H9 (cell line): ENCODE measurements at regions not wholly inside any gene's neighbourhood (a gene's known extent, or its start where the extent isn't known, plus 50 kb on each side); places are given as distances from the start of the nearest gene placed in this dataset.

Source experiments
- DNase-seq: peaks from one replicate; pipeline ENCODE4 v3.0.0-alpha.2; 2017
- H2AFZ ChIP-seq: one replicate; pipeline ENCODE4 v1.6.1; 2013; ENCODE audit warnings: mild to moderate bottlenecking, low read length, control low read depth, moderate library complexity
- H2AK5ac ChIP-seq: 2 replicates; pipeline ENCODE4 v1.6.1; 2013; ENCODE audit warnings: low read length, control low read depth, mixed read lengths; ENCODE audit not compliant: insufficient read length
- H2BK120ac ChIP-seq: one replicate; pipeline ENCODE4 v1.6.1; 2013; ENCODE audit warnings: low read depth, mild to moderate bottlenecking, low read length, control low read depth, inconsistent platforms; ENCODE audit not compliant: poor library complexity, severe bottlenecking
- H2BK12ac ChIP-seq: 2 replicates; pipeline ENCODE4 v1.6.1; 2013; ENCODE audit warnings: low read length, control low read depth, mixed read lengths, low read depth; ENCODE audit not compliant: insufficient read length
- H2BK15ac ChIP-seq: 2 replicates; pipeline ENCODE4 v1.6.1; 2013; ENCODE audit warnings: low read depth, low read length, control low read depth
- H2BK20ac ChIP-seq: one replicate; pipeline ENCODE4 v1.6.1; 2013; ENCODE audit warnings: low read depth, mild to moderate bottlenecking, low read length, control low read depth, inconsistent platforms; ENCODE audit not compliant: poor library complexity, severe bottlenecking
- H2BK5ac ChIP-seq: 2 replicates; pipeline ENCODE4 v1.6.1; 2013; ENCODE audit warnings: low read length, control low read depth, mixed read lengths; ENCODE audit not compliant: insufficient read length
- H3K14ac ChIP-seq: 2 replicates; pipeline ENCODE4 v1.6.1; 2013; ENCODE audit warnings: low read length, control low read depth; ENCODE audit not compliant: insufficient read depth
- H3K18ac ChIP-seq: 2 replicates; pipeline ENCODE4 v1.6.1; 2013; ENCODE audit warnings: low read depth, mild to moderate bottlenecking, mixed read lengths, low read length, control low read depth; ENCODE audit not compliant: insufficient read length
- H3K23ac ChIP-seq: 2 replicates; pipeline ENCODE4 v1.6.1; 2013; ENCODE audit warnings: low read length, control low read depth, mixed read lengths, low read depth; ENCODE audit not compliant: insufficient read length
- H3K23me2 ChIP-seq: 2 replicates; pipeline ENCODE4 v1.6.1; 2013; ENCODE audit warnings: low read depth, mild to moderate bottlenecking, mixed read lengths, low read length, control low read depth; ENCODE audit not compliant: insufficient read length, poor library complexity, severe bottlenecking
- H3K27ac ChIP-seq: 2 replicates; pipeline ENCODE4 v1.5.1; 2013; ENCODE audit warnings: low read length, control low read depth, mixed read lengths, low read depth; ENCODE audit not compliant: insufficient read length
- H3K27me3 ChIP-seq: 2 replicates; pipeline ENCODE4 v1.6.1; 2013; ENCODE audit warnings: low read length, control low read depth, inconsistent platforms; ENCODE audit not compliant: insufficient read depth
- H3K4ac ChIP-seq: 2 replicates; pipeline ENCODE4 v1.6.1; 2013; ENCODE audit warnings: low read depth, mild to moderate bottlenecking, control low read depth, inconsistent platforms, low read length, moderate library complexity
- H3K4me1 ChIP-seq: 2 replicates; pipeline ENCODE4 v1.6.1; 2013; ENCODE audit warnings: low read length, control low read depth, inconsistent platforms; ENCODE audit not compliant: insufficient read depth
- H3K4me2 ChIP-seq: 2 replicates; pipeline ENCODE4 v1.6.1; 2013; ENCODE audit warnings: low read length, control low read depth, mixed read lengths; ENCODE audit not compliant: insufficient read length, insufficient read depth
- H3K56ac ChIP-seq: 2 replicates; pipeline ENCODE4 v1.6.1; 2013; ENCODE audit warnings: low read depth, mild to moderate bottlenecking, mixed read lengths, low read length, control low read depth; ENCODE audit not compliant: insufficient read length
- H3K79me1 ChIP-seq: 2 replicates; pipeline ENCODE4 v1.6.1; 2013; ENCODE audit warnings: low read depth, mild to moderate bottlenecking, moderate library complexity, low read length, control low read depth, inconsistent platforms; ENCODE audit not compliant: insufficient read depth, poor library complexity, severe bottlenecking
- H3K79me2 ChIP-seq: 2 replicates; pipeline ENCODE4 v1.6.1; 2013; ENCODE audit warnings: low read length, control low read depth, inconsistent platforms; ENCODE audit not compliant: insufficient read depth
- H3K9ac ChIP-seq: 2 replicates; pipeline ENCODE4 v1.6.1; 2013; ENCODE audit warnings: low read length, control low read depth, mixed read lengths; ENCODE audit not compliant: insufficient read length; ENCODE audit errors: extremely low read depth
- H3K9me3 ChIP-seq: one replicate; pipeline ENCODE4 v1.6.1; 2013; ENCODE audit warnings: low read depth, low read length, inconsistent platforms; ENCODE audit not compliant: control insufficient read depth
- H3T11ph ChIP-seq: one replicate; pipeline ENCODE4 v1.6.1; 2013; ENCODE audit warnings: mild to moderate bottlenecking, low read length, control low read depth, inconsistent platforms
- H4K20me1 ChIP-seq: one replicate; pipeline ENCODE4 v1.6.1; 2013; ENCODE audit not compliant: control insufficient read depth, insufficient read length, insufficient read depth
- H4K5ac ChIP-seq: 2 replicates; pipeline ENCODE4 v1.6.1; 2013; ENCODE audit warnings: low read depth, mild to moderate bottlenecking, mixed read lengths, low read length, control low read depth; ENCODE audit not compliant: insufficient read length
- H4K8ac ChIP-seq: replicated peaks from 2 replicates; pipeline ENCODE4 v1.6.1; 2013; ENCODE audit warnings: low read length, control low read depth, mixed read lengths, low read depth; ENCODE audit not compliant: insufficient read length
- H4K91ac ChIP-seq: 2 replicates; pipeline ENCODE4 v1.6.1; 2013; ENCODE audit warnings: low read depth, mild to moderate bottlenecking, moderate library complexity, mixed read lengths, low read length, control low read depth; ENCODE audit not compliant: insufficient read length
- H3K27ac Mint-ChIP-seq, 3 experiments: 2 replicates in 2 of 3; 3 replicates in 1 of 3; pipeline ENCODE4 v1.8.0; 2020 to 2021; ENCODE audit warnings: mixed read lengths in 3 of 3, mild to moderate bottlenecking in 1 of 3, moderate library complexity in 1 of 3
- H3K27me3 Mint-ChIP-seq: 2 replicates; pipeline ENCODE4 v1.8.0; 2021; ENCODE audit warnings: low read depth, mild to moderate bottlenecking, moderate library complexity, mixed read lengths
- H3K36me3 Mint-ChIP-seq, 3 experiments: 2 replicates in 2 of 3; 3 replicates in 1 of 3; pipeline ENCODE4 v1.8.0; 2020 to 2021; ENCODE audit warnings: low read depth in 3 of 3, mixed read lengths in 3 of 3; ENCODE audit not compliant: insufficient read depth in 1 of 3
- H3K4me1 Mint-ChIP-seq, 2 experiments: 2 replicates each; pipeline ENCODE4 v1.8.0; 2020; ENCODE audit warnings: mixed read lengths in 2 of 2
- H3K4me3 Mint-ChIP-seq, 2 experiments: 2 replicates in 1 of 2; 3 replicates in 1 of 2; pipeline ENCODE4 v1.8.0; 2020 to 2021; ENCODE audit warnings: mild to moderate bottlenecking in 2 of 2, mixed read lengths in 2 of 2, moderate library complexity in 1 of 2
- H3K9me3 Mint-ChIP-seq, 2 experiments: 2 replicates in 1 of 2; 3 replicates in 1 of 2; pipeline ENCODE4 v1.8.0; 2020; ENCODE audit warnings: mild to moderate bottlenecking in 2 of 2, mixed read lengths in 2 of 2, moderate library complexity in 1 of 2
- WGBS: extraction: QIAGEN DNeasy Blood & Tissue Kit; methylation state at CpG from one replicate; pipeline ENCODE4 v1.1.7; 2013; ENCODE audit warnings: missing lambda C conversion rate, low lambda C conversion rate, mixed read lengths; ENCODE audit not compliant: insufficient read length; ENCODE audit errors: extremely low coverage; 5-methylcytosine and 5-hydroxymethylcytosine counted together
- TF ChIP-seq, protein P1 (sequence below): fragments of 200-600 bp; sonication (generic); conservative IDR thresholded peaks from 3 replicates; pipeline ENCODE4 v1.8.0; 2021; ENCODE audit warnings: antibody characterized with exemption, mild to moderate bottlenecking

GRCh38 chr15:69893086-69893485 lies 204.6 kb downstream of the TLE3 start:
- Histone ChIP-seq H3K4ac (no peak overlapping the region), H3K9me3 (no peaks in the 10 kb centered on the region), H2BK5ac (no peak overlapping the region), H3K27me3 (no peaks in the 10 kb centered on the region), H3K4me2 (no peak overlapping the region), H4K91ac (no peak overlapping the region), H3K56ac (no peak overlapping the region), H4K20me1 (no peaks in the 10 kb centered on the region), H3K18ac (no peak overlapping the region), H3K79me2 (no peaks in the 10 kb centered on the region), H4K5ac (no peak overlapping the region), H3K14ac (no peak overlapping the region), H3K4me1 (no peaks in the 10 kb centered on the region), H3K23ac (no peak overlapping the region), H3K27ac (no peak overlapping the region), H2BK20ac (no peak overlapping the region), H3T11ph (no peak overlapping the region), H2BK12ac (no peak overlapping the region), H2BK120ac (no peak overlapping the region), H3K23me2 (no peaks in the 10 kb centered on the region), H2BK15ac (no peak overlapping the region), H2AFZ (no peak overlapping the region), H3K9ac (no peak overlapping the region), H3K79me1 (no peaks in the 10 kb centered on the region), H2AK5ac (no peak overlapping the region), H4K8ac (no peak overlapping the region)
- no CpG with 5 or more reads among the region's 2 CpGs for WGBS
- DNase-seq: no peak
- H3K27me3 Mint-ChIP-seq: peaks cover 18% of the 10 kb centered on the region
- H3K9me3 Mint-ChIP-seq: peaks cover 3 to 4% of the 10 kb centered on the region in 2 experiments
- TF ChIP-seq, protein P1, sequence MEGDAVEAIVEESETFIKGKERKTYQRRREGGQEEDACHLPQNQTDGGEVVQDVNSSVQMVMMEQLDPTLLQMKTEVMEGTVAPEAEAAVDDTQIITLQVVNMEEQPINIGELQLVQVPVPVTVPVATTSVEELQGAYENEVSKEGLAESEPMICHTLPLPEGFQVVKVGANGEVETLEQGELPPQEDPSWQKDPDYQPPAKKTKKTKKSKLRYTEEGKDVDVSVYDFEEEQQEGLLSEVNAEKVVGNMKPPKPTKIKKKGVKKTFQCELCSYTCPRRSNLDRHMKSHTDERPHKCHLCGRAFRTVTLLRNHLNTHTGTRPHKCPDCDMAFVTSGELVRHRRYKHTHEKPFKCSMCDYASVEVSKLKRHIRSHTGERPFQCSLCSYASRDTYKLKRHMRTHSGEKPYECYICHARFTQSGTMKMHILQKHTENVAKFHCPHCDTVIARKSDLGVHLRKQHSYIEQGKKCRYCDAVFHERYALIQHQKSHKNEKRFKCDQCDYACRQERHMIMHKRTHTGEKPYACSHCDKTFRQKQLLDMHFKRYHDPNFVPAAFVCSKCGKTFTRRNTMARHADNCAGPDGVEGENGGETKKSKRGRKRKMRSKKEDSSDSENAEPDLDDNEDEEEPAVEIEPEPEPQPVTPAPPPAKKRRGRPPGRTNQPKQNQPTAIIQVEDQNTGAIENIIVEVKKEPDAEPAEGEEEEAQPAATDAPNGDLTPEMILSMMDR: no peak
- no peak overlapping the region for H3K4me3 Mint-ChIP-seq
- no peak overlapping the region for H3K27ac Mint-ChIP-seq
- H3K4me1 Mint-ChIP-seq: peaks cover 12 to 15% of the 10 kb centered on the region in 2 experiments
- peaks cover 0 to 6% (median 0%) of the 10 kb centered on the region in 3 experiments; a peak in 2 of 7 replicates for H3K36me3 Mint-ChIP-seq
